COR-L47 (cell line): ENCODE measurements at regions not wholly inside any gene's neighbourhood (a gene's known extent, or its start where the extent isn't known, plus 50 kb on each side); places are given as distances from the start of the nearest gene placed in this dataset.

ENCODE experiments used
- DNase-seq: peaks from one replicate; lab custom pipeline; 2025; lab: John Stamatoyannopoulos, UW

DNA sequence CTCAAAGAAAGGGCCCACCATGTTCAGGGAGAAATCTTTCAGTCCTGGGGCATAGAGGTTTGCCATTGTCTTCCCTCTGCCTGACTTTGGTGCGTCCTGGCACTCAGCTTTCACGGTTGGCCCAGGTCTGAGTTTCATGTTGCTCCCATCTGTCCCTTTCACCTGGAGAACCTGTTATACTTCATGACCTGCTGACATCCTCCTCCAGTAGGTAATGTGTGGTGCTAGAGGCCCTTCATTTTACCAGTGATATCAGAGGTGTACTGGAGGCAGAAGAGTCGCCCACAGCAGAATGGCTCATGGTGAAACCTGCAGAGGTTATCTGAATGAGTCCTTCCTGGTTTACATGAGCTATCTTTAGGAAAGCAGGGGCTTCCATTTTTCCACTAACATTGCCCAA is 128.8 kb upstream of the DLX2 start:
- DNase-seq, result no peak

DNA sequence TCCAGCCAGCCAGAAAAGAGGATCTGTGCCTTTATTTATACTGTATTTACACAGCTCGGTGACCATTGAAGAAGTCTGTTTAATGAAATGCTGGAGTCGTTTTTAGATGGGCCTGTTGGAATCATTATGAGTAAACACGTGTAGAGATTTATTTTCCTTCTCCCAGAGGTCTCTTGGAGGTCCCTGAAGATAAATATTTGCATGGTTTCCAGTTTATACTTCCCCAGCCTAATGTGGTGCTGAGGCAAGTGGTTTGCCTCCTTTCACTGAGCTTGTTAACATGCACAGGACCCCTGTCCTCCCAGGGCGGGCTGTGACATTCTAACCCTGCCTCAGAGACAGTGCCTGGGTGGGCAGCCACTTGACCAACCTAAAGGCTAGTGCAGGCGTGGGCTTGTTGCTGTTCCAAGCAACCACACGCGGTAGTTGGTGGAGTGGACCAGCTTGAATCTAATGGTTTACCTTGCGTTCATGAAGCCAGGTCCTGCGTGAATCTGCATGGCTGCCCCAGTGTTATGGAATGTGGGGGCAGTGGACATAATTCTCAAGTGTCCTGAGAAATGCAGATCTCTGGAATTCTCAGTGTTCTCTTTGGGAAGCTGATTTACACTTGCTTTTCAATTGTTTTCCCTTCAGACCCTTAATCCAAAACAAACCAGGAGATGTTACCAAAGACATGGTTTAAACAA is 130.2 kb upstream of the DLX2 start:
- DNase-seq, result no peak

DNA sequence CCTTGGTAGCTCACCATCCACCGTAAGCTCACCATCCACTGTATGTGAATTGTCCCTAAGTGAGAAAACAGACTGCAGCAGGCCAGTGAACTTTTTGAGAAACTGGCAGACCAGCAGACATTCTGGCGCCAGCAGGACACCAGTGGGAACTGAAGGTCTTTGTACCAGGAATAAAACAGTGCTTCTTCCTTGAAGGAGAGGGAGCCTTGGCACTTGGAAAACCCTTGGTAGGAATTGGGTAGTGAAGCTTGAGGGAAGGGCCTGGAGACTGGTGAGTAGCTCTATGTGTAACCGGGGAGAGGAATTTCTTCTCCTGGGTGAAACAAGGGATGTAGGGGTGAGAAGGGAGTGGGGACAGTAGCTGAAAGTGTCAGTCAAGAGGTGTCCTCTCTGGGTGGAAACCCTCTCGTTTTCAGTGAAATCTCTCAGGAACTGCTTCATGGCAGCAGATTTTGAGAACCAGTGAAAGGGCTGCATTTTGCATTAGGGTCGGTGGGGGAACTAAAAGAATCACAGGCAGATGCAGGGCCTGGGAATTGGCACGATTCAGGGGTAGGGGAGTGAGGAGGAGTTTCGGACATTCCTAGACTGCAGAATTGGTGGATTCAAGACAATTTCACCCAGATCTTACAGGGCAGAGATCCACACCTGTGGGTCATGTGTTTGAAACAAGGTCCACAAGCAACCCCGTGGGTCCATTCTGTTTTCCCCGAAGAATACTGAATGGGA is 131.5 kb upstream of the DLX2 start:
- no peak for DNase-seq

DNA sequence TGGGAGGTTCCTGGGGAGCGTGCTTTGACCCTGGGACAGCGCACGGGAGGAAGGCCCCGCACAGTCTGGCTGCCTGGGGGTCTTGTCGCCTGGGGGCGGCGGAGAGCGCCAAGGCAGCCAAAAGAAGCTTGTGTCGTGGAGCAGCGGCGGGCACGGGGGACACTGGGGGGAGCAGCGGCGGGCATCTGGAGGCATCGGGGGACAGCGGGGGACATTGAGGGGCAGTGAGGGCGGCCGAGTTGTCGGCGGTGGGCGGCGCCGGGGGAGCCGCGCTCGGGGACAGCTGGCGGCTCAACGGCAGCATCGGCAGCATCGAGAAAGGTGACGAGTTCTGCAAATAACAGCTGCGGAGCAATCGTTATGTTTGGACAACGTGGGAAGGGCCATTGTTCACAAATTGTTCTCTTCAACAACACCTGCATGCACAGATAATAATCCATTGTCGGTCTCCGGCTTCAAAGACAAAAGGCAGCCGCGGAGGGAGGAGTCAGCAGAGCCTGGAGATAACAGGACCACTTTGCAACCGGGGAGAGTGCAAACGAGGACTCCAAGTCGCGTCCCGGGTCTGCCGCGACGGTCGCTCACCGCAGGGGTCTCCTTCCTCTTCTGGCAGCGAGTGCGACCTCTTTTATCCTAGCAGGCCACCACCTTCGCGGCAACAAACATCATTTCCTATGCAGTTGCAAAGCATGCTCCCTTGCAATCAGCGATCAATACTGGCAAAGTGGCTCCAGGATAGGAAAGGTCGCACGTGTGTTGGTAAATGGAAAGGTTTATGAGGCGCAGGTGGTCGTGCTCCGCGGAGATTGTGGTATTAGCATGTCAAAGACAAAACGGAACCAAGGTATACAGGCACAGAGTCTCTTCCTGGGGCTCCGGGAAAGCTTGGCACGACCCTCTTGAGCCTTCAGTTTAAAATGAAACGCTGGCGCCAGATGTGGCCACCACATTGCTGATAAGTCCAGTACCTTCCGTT is 132.3 kb upstream of the DLX2 start:
- peak; percentile 99 for DNase-seq

DNA sequence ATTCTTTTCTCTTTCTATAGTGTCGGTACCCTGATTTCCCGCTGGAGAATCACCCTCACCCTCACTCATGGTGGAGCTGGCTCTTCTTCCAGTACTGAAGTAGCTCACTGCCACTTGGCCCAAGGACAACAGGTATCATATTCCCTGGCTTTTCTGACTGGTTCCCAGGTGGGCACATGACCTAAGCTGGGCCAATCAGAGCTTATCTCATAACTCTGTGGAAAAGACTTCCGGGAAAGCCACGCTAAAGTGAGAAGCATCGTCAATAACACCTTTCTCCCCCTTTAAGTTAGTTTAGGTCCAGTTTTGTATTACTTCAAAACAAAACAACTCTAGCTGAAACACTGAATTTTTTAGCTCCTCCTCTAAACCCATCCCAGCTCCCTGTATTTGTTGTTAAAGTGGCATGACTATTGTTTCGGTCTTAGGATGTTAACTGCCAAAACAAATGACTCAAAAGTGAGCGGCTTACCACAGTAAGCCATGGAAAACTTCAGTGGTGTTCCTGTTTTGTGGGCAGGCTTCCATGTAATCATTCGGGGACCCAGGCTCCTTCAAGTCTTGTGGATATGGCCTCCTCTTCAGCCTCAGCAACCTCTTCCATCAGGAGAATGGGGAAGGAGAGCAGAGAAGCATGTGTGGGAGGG is 137.4 kb upstream of the DLX2 start:
- no peak for DNase-seq

GRCh38 chr2:172241222-172241621 is 138.5 kb upstream of the DLX2 start:
- DNase-seq, result no peak

DNA sequence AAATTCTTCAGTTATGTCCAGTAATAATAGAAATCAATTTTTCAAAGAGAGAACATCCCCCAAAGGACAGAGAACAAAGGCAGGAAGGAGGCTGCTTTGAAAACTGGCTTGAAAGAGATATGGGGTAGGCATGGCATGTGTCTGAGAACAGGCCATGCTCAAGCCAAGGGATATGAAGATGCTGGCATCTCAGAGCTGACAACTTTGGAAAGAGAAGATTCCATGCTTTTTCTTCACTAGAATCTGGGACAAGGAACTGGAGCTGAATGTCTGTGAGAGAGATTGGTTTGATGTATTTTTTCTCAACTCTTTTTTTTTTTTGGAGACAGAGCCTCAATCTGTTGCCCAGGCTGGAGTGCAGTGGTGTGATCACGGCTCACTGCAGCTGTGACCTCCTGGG is 139.8 kb upstream of the DLX2 start:
- DNase-seq, result no peak

DNA sequence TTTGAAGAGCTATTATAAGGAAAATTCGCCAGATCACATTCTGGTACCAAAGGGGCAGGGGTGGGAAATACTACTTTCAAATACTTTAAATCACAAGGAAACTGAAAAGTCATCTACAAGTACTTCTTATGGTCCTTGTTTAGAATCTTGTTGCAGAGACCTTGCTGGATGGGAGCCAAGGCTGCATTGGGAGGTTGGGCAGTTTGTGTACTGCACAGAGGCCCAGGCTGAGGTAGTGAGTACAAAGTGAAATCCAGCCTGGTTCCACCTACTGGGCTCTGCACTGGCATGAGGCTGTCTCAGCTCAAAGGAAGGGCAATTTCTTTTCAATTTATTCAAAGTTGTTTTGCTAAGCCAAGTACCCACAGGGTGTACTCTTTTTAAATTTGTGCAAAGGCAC is 140.3 kb upstream of the DLX2 start:
- no peak for DNase-seq

DNA sequence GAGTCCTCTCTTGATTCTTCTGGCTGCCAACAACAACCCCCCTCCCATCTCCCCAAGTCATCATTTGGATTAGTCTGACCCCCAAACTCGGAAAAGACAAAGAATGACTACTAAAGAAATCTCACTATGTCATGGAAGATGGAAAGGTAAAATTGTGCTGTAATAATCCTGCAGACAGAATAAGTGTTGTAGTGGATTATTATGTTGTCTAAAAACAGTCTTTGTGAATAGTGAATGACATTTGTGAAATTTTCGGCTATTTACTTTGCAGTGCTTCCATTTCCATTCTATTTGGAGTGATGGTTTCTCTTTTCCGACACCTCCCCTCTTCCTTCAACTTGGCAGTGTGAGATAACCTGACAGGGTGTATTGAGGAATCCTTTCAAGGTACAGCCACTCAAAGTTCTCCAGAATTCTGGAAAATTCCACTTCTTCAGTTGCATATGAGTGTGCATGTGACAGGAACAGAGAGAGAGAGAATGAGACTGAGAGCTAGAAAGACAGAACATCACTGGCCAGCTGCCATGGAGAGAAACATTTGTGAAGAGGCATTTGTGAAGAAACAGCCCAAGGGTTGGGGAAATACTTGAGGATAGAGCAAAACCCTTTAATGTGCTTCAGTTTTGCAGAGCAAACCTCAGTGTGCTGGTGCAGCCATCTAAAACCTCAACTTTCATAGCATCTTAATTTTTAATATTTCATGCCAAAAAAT is 141.9 kb upstream of the DLX2 start:
- DNase-seq, result no peak

GRCh38 chr2:172246649-172247048 is 143.9 kb upstream of the DLX2 start:
- DNase-seq, result no peak

GRCh38 chr2:172247203-172247602 is 144.5 kb upstream of the DLX2 start:
- DNase-seq, result no peak

DNA sequence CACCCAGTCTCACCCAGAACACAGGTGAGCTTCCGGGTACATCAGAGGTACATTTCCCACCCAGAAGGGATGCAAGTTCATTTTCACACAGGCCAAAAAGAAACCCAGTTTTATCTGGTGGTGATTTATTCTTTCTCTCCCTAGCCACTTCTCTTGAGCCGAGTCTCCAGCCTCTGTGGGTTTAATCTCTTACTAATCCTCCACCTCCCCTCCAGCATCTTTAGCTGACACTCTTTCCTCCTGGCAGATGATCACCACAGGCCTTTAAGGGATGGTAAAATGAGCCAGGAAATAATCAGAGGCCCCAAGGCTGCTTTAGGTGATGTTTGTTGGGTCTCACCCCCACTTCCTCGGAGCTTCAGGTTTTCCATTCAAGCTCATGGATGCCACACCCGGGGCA is 145.7 kb upstream of the DLX2 start:
- no peak for DNase-seq

GRCh38 chr2:172248785-172249187 is 146.1 kb upstream of the DLX2 start:
- DNase-seq, result no peak

DNA sequence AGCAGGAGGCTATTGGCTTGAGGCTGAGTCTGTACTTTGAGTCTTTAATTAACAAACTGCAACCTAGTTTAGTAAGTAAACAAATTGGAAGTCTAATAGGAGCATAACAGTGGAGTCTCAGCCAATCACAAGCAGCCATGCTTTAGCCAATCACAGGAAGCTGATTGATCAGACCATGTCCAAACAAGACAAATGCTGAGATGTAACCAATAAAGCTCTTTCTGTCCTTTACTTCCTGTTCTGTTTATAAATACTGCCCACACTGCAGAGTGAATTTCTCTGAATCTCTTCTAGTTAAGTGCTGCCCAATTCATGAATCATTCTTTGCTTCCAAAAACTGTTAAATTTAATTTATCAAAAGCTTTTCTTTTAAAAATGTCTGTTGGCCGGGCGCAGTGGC is 146.6 kb upstream of the DLX2 start:
- no peak for DNase-seq

- DNase-seq, result no peak
These were observed 147.3 kb upstream of the DLX2 start for GRCh38 chr2:172249986-172250385.

GRCh38 chr2:172251231-172251630 is 148.5 kb upstream of the DLX2 start:
- no peak for DNase-seq

- no peak for DNase-seq
These were observed 149.5 kb upstream of the DLX2 start for GRCh38 chr2:172252154-172252553.

GRCh38 chr2:172253190-172254052 is 150.7 kb upstream of the DLX2 start:
- DNase-seq, result no peak

GRCh38 chr2:172256886-172257285 is 154.2 kb upstream of the DLX2 start:
- DNase-seq, result peak; percentile 68

DNA sequence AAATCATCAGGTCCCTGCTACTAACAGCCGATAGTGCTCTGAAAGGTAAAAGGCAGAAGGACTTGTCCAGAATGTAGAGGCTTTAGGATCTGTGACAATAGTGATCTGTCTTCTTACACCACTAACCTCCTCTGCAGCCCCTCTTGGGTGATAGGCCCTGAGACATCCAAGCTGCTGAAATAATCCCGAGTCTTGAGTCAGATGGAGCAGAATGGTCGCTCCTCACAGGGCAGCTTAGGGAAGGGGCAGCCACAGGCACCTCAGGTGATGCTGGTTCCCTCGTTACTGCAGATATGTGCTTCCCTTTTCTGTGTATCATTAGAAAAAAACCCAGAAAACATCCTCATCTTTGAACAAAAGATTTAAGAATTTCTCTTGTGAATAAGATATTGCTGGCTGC is 157.1 kb upstream of the DLX2 start:
- DNase-seq, result no peak

- no peak for DNase-seq
These were observed 157.6 kb upstream of the DLX2 start for GRCh38 chr2:172260336-172260735.
